LHCN-M2 (cell line): ENCODE measurements at regions not wholly inside any gene's neighbourhood (a gene's known extent, or its start where the extent isn't known, plus 50 kb on each side); places are given as distances from the start of the nearest gene placed in this dataset.

Experiments
- DNase-seq: peaks from one replicate; pipeline ENCODE4 v3.0.0-alpha.2; 2012; ENCODE audit warnings: low read depth

GRCh38 chr20:61134296-61135030 is 117.6 kb upstream of the CDH4 start:
- DNase-seq, result peak; percentile 83

- DNase-seq, result peak; percentile 19
Measured at GRCh38 chr20:61135266-61135665, 116.8 kb upstream of the CDH4 start.

- DNase-seq, result no peak
Measured at GRCh38 chr20:61135968-61136367, 116.1 kb upstream of the CDH4 start.

- DNase-seq, result no peak
Measured at GRCh38 chr20:61138566-61138965, 113.5 kb upstream of the CDH4 start.

GRCh38 chr20:61139031-61139430 is 113.0 kb upstream of the CDH4 start:
- DNase-seq, result no peak

- no peak for DNase-seq
Measured at GRCh38 chr20:61140576-61140975, 111.5 kb upstream of the CDH4 start.

GRCh38 chr20:61146023-61146422 is 106.0 kb upstream of the CDH4 start:
- DNase-seq, result peak; percentile 13

GRCh38 chr20:61149636-61150035 is 102.4 kb upstream of the CDH4 start:
- no peak for DNase-seq

GRCh38 chr20:61157301-61157700 is 94.8 kb upstream of the CDH4 start:
- no peak for DNase-seq

- no peak for DNase-seq
Measured at GRCh38 chr20:61159957-61160686, 91.9 kb upstream of the CDH4 start.

GRCh38 chr20:61161726-61162390 is 90.2 kb upstream of the CDH4 start:
- peak; percentile 27 for DNase-seq

- DNase-seq, result no peak
Measured at GRCh38 chr20:61162451-61162850, 89.6 kb upstream of the CDH4 start.

- DNase-seq, result no peak
Measured at GRCh38 chr20:61163031-61163430, 89.0 kb upstream of the CDH4 start.

GRCh38 chr20:61166324-61166723 is 85.7 kb upstream of the CDH4 start:
- peak; percentile 68 for DNase-seq

- DNase-seq, result no peak
Measured at GRCh38 chr20:61168605-61169004, 83.5 kb upstream of the CDH4 start.

GRCh38 chr20:61169874-61170273 is 82.2 kb upstream of the CDH4 start:
- DNase-seq, result no peak

GRCh38 chr20:61170496-61171320 is 81.4 kb upstream of the CDH4 start:
- DNase-seq, result no peak

- no peak for DNase-seq
Measured at GRCh38 chr20:61173267-61173666, 78.8 kb upstream of the CDH4 start.

GRCh38 chr20:61173961-61174725 is 77.9 kb upstream of the CDH4 start:
- DNase-seq, result peak; percentile 46

GRCh38 chr20:61176874-61177273 is 75.2 kb upstream of the CDH4 start:
- DNase-seq, result no peak

- DNase-seq, result no peak
Measured at GRCh38 chr20:61178551-61179071, 73.5 kb upstream of the CDH4 start.
